Stromal cell of bone marrow (primary cell): ENCODE measurements at regions not wholly inside any gene's neighbourhood (a gene's known extent, or its start where the extent isn't known, plus 50 kb on each side); places are given as distances from the start of the nearest gene placed in this dataset.
"Not testable (repeated sequence)": the region's sequence is repeated elsewhere in the genome, so short reads cannot be mapped to it uniquely, and the experiment has no call there.

Experiments used
- DNase-seq: peaks from one replicate; pipeline ENCODE4 v3.0.0-alpha.2; 2012; ENCODE audit warnings: low read depth

GRCh38 chr7:119596651-119597050 lies 676.3 kb upstream of the KCND2 start:
- DNase-seq, result no peak

- no peak for DNase-seq
Observed at GRCh38 chr7:119606297-119606696, 666.7 kb upstream of the KCND2 start.

GRCh38 chr7:119620769-119621168 lies 652.2 kb upstream of the KCND2 start:
- no peak for DNase-seq

GRCh38 chr7:119623427-119623826 lies 649.5 kb upstream of the KCND2 start:
- no peak for DNase-seq

- DNase-seq, result no peak
Observed at GRCh38 chr7:119630406-119630969, 642.5 kb upstream of the KCND2 start.

- not testable (repeated sequence) for DNase-seq
Observed at GRCh38 chr7:119633812-119634211, 639.2 kb upstream of the KCND2 start.

GRCh38 chr7:119640326-119640725 lies 632.6 kb upstream of the KCND2 start:
- no peak for DNase-seq

GRCh38 chr7:119640861-119641260 lies 632.1 kb upstream of the KCND2 start:
- DNase-seq, result no peak

GRCh38 chr7:119643558-119643957 lies 629.4 kb upstream of the KCND2 start:
- no peak for DNase-seq

- peak; percentile 24 for DNase-seq
Observed at GRCh38 chr7:119647286-119647685, 625.7 kb upstream of the KCND2 start.

GRCh38 chr7:119648752-119649151 lies 624.2 kb upstream of the KCND2 start:
- DNase-seq, result not testable (repeated sequence)

- DNase-seq, result no peak
Observed at GRCh38 chr7:119660080-119660479, 612.9 kb upstream of the KCND2 start.

- DNase-seq, result peak; percentile 40
Observed at GRCh38 chr7:119664601-119665000, 608.4 kb upstream of the KCND2 start.

GRCh38 chr7:119665796-119666195 lies 607.2 kb upstream of the KCND2 start:
- no peak for DNase-seq

GRCh38 chr7:119681336-119681735 lies 591.6 kb upstream of the KCND2 start:
- DNase-seq, result no peak

- DNase-seq, result no peak
Observed at GRCh38 chr7:119684763-119685162, 588.2 kb upstream of the KCND2 start.

GRCh38 chr7:119685906-119686305 lies 587.1 kb upstream of the KCND2 start:
- DNase-seq, result no peak

- no peak for DNase-seq
Observed at GRCh38 chr7:119688831-119689230, 584.1 kb upstream of the KCND2 start.

GRCh38 chr7:119692541-119692940 lies 580.4 kb upstream of the KCND2 start:
- DNase-seq, result no peak

- DNase-seq, result no peak
Observed at GRCh38 chr7:119694506-119694905, 578.5 kb upstream of the KCND2 start.

GRCh38 chr7:119696336-119696735 lies 576.6 kb upstream of the KCND2 start:
- DNase-seq, result no peak

- no peak for DNase-seq
Observed at GRCh38 chr7:119703895-119704294, 569.1 kb upstream of the KCND2 start.

GRCh38 chr7:119706608-119707007 lies 566.4 kb upstream of the KCND2 start:
- no peak for DNase-seq

GRCh38 chr7:119708891-119709290 lies 564.1 kb upstream of the KCND2 start:
- DNase-seq, result no peak

- no peak for DNase-seq
Observed at GRCh38 chr7:119711104-119711503, 561.9 kb upstream of the KCND2 start.
